ENCODE measurements at regions not wholly inside any gene's neighbourhood (a gene's known extent, or its start where the extent isn't known, plus 50 kb on each side); places are given as distances from the start of the nearest gene placed in this dataset.

- no peaks in the 10 kb centered on the region for H3K9me3 ChIP-seq
- no peaks in the 10 kb centered on the region for H3K4me1 ChIP-seq
- TF ChIP-seq CTCF (IDR thresholded peaks at IDR 0.05) = no peak
- TF ChIP-seq POLR2A (IDR thresholded peaks at IDR 0.05; ENCODE audit: low read depth) = no peak
- no peak for TF ChIP-seq EP300 (IDR thresholded peaks at IDR 0.05)
- no peak for TF ChIP-seq POLR2AphosphoS5 (IDR thresholded peaks at IDR 0.05)
- H3K4me3 ChIP-seq = no peak overlapping the region
- intact Hi-C loops (cut with DNase I) = no loop called here
- H3K36me3 ChIP-seq = no peaks in the 10 kb centered on the region
- DNase-seq (ENCODE audit: extremely low spot score) = no peak
- peaks cover 0 to 4% (median 0%) of the 10 kb centered on the region in 4 donors for H3K27me3 ChIP-seq
- H3K27ac ChIP-seq (replicated peaks in 1 of 4) = no peak overlapping the region
These were observed 147.7 kb downstream of the FCRL5 start for GRCh38 chr1:157404614-157405013.

- Histone ChIP-seq H3K27ac (replicated peaks in 1 of 4) (no peak overlapping the region), H3K36me3 (no peaks in the 10 kb centered on the region), H3K9me3 (no peaks in the 10 kb centered on the region), H3K4me1 (no peaks in the 10 kb centered on the region), H3K4me3 (no peak overlapping the region), H3K27me3 (peaks cover 0 to 5% (median 0%) of the 10 kb centered on the region in 4 donors)
- no peak for DNase-seq (ENCODE audit: extremely low spot score)
- intact Hi-C loops (cut with DNase I) = no loop called here
- TF ChIP-seq POLR2A (IDR thresholded peaks at IDR 0.05; ENCODE audit: low read depth) (no peak), EP300 (IDR thresholded peaks at IDR 0.05) (no peak), POLR2AphosphoS5 (IDR thresholded peaks at IDR 0.05) (no peak), CTCF (IDR thresholded peaks at IDR 0.05) (no peak)
- WGBS = 72% methylated on average over 3 of the region's 3 CpGs
These were observed 148.2 kb downstream of the FCRL5 start for GRCh38 chr1:157404063-157404501.

GRCh38 chr1:157403608-157404007 is 148.7 kb downstream of the FCRL5 start:
- H3K27ac ChIP-seq (replicated peaks in 1 of 4) = no peak overlapping the region
- peaks cover 0 to 9% (median 0%) of the 10 kb centered on the region in 4 donors for H3K27me3 ChIP-seq
- H3K36me3 ChIP-seq = no peaks in the 10 kb centered on the region
- peak; percentile 89 for DNase-seq (ENCODE audit: extremely low spot score)
- H3K9me3 ChIP-seq = no peaks in the 10 kb centered on the region
- H3K4me3 ChIP-seq = no peak overlapping the region
- TF ChIP-seq POLR2A (IDR thresholded peaks at IDR 0.05; ENCODE audit: low read depth) (no peak), POLR2AphosphoS5 (IDR thresholded peaks at IDR 0.05) (no peak), EP300 (IDR thresholded peaks at IDR 0.05) (no peak), CTCF (IDR thresholded peaks at IDR 0.05) (no peak)
- WGBS = 57% methylated on average over 1 of the region's 1 CpG
- H3K4me1 ChIP-seq = no peaks in the 10 kb centered on the region
- intact Hi-C loops (cut with DNase I) = no loop called here

GRCh38 chr1:157403203-157403602 is 149.1 kb downstream of the FCRL5 start:
- Histone ChIP-seq H3K9me3 (no peaks in the 10 kb centered on the region), H3K27ac (replicated peaks in 1 of 4) (no peak overlapping the region), H3K4me1 (no peaks in the 10 kb centered on the region), H3K36me3 (no peaks in the 10 kb centered on the region), H3K27me3 (peaks cover 0 to 12% (median 0%) of the 10 kb centered on the region in 4 donors), H3K4me3 (no peak overlapping the region)
- 42% methylated on average over 6 of the region's 6 CpGs for WGBS
- intact Hi-C loops (cut with DNase I) = no loop called here
- TF ChIP-seq POLR2A (IDR thresholded peaks at IDR 0.05; ENCODE audit: low read depth) (no peak), CTCF (IDR thresholded peaks at IDR 0.05) (no peak), EP300 (IDR thresholded peaks at IDR 0.05) (no peak), POLR2AphosphoS5 (IDR thresholded peaks at IDR 0.05) (no peak)
- DNase-seq (ENCODE audit: extremely low spot score) = peak; percentile 55

GRCh38 chr1:157400766-157401165 is 151.5 kb downstream of the FCRL5 start:
- peaks cover 0 to 12% (median 0%) of the 10 kb centered on the region in 4 donors for H3K27me3 ChIP-seq
- intact Hi-C loops (cut with DNase I) = no loop called here
- H3K4me3 ChIP-seq = no peak overlapping the region
- no peak overlapping the region for H3K27ac ChIP-seq (replicated peaks in 1 of 4)
- peak; percentile 87 for DNase-seq (ENCODE audit: extremely low spot score)
- 59% methylated on average over 6 of the region's 6 CpGs for WGBS
- H3K36me3 ChIP-seq = no peaks in the 10 kb centered on the region
- H3K4me1 ChIP-seq = no peaks in the 10 kb centered on the region
- H3K9me3 ChIP-seq = no peaks in the 10 kb centered on the region
- TF ChIP-seq POLR2A (IDR thresholded peaks at IDR 0.05; ENCODE audit: low read depth) (no peak), CTCF (IDR thresholded peaks at IDR 0.05) (no peak), POLR2AphosphoS5 (IDR thresholded peaks at IDR 0.05) (no peak), EP300 (IDR thresholded peaks at IDR 0.05) (no peak)
